ENCODE measurements at regions not wholly inside any gene's neighbourhood (a gene's known extent, or its start where the extent isn't known, plus 50 kb on each side); places are given as distances from the start of the nearest gene placed in this dataset.

DNA sequence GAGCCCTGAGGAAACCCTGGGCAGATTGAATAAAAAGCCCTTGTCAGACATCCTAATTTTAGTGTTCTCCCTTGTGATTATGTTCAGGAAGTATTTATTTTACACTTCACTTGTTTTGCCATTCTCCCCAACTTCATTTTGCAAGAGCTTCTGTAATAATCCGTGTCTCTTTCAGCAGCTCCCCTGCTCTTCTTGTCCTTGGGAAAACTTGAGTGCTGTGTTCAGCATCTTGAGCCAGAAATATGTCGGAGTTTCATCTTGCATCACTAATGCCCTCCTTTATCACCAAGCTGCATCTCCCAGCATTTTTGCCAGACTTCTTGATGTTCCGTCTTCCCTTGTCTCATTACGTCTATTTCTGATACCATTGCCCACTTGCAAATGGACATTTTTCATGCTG is 486.5 kb upstream of the EEF2KMT start:
- H3K4me2 ChIP-seq (ENCODE audit: control insufficient read depth, extremely low read depth, insufficient read depth, low read depth, low read length) = no peak overlapping the region

DNA sequence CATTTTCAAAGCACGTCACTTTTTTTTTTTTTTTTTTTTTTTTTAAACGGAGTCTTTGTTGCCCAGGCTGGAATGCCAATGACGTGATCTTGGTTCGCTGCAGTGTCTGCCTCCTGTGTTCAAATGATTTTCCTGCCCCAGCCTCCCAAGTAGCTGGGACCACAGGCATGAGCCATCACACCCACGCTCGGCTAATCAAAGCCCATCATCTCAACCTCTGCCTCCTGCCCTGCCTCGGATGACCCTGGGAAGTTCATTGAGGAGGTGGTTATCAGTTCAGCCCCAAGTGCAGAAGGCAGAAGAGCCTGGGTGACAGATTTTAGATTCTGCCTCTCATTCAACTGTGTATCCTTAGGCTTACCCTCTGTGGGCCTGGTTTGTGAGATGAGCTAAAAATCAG is 484.9 kb upstream of the EEF2KMT start:
- TF ChIP-seq, protein P1, sequence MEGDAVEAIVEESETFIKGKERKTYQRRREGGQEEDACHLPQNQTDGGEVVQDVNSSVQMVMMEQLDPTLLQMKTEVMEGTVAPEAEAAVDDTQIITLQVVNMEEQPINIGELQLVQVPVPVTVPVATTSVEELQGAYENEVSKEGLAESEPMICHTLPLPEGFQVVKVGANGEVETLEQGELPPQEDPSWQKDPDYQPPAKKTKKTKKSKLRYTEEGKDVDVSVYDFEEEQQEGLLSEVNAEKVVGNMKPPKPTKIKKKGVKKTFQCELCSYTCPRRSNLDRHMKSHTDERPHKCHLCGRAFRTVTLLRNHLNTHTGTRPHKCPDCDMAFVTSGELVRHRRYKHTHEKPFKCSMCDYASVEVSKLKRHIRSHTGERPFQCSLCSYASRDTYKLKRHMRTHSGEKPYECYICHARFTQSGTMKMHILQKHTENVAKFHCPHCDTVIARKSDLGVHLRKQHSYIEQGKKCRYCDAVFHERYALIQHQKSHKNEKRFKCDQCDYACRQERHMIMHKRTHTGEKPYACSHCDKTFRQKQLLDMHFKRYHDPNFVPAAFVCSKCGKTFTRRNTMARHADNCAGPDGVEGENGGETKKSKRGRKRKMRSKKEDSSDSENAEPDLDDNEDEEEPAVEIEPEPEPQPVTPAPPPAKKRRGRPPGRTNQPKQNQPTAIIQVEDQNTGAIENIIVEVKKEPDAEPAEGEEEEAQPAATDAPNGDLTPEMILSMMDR (optimal IDR thresholded peaks at IDR 0.05 in 1 of 3, IDR thresholded peaks at IDR 0.05 in 1 of 3, conservative IDR thresholded peaks at IDR 0.05 in 1 of 3; ENCODE audit: extremely low read depth in 1 of 3, insufficient read depth in 2 of 3, low read length in 3 of 3) = no peak
- TF ChIP-seq EZH2 (IDR thresholded peaks at IDR 0.05; ENCODE audit: low read length) = no peak
- H3K36me3 ChIP-seq (ENCODE audit: control insufficient read depth in 2 of 2, extremely low read depth in 1 of 2, insufficient read depth in 2 of 2, low read length in 2 of 2) = no peaks in the 10 kb centered on the region

More for the DNA sequence above, 486.5 kb upstream of the EEF2KMT start:
- H3K36me3 ChIP-seq (ENCODE audit: control insufficient read depth in 2 of 2, extremely low read depth in 1 of 2, insufficient read depth in 2 of 2, low read length in 2 of 2) = no peaks in the 10 kb centered on the region
- no peaks in the 10 kb centered on the region for H3K4me1 ChIP-seq (ENCODE audit: control insufficient read depth, extremely low read depth, insufficient read depth, low read length)
- H4K20me1 ChIP-seq (ENCODE audit: control insufficient read depth, extremely low read depth, insufficient read depth, low read length) = no peaks in the 10 kb centered on the region
- no peak for DNase-seq (ENCODE audit: low read depth, low spot score)
- H3K27ac ChIP-seq (ENCODE audit: control insufficient read depth, insufficient read depth, low read length) = no peak overlapping the region
- H3K9me1 ChIP-seq (ENCODE audit: control insufficient read depth, extremely low read depth, insufficient read depth, low read length) = no peaks in the 10 kb centered on the region
- dilution Hi-C loops (cut with MboI; ENCODE audit: extremely low pct_ligation_motif_present, low sequenced_read_pairs) = no loop called here
- TF ChIP-seq, protein P1 (optimal IDR thresholded peaks at IDR 0.05 in 1 of 3, IDR thresholded peaks at IDR 0.05 in 1 of 3, conservative IDR thresholded peaks at IDR 0.05 in 1 of 3; ENCODE audit: extremely low read depth in 1 of 3, insufficient read depth in 2 of 3, low read length in 3 of 3) = no peak
- TF ChIP-seq EZH2 (IDR thresholded peaks at IDR 0.05; ENCODE audit: low read length) = no peak
- H3K4me3 ChIP-seq (ENCODE audit: control insufficient read depth in 2 of 3, extremely low read depth in 1 of 3, insufficient read depth in 2 of 3, low read depth in 1 of 3, low read length in 3 of 3) = no peak overlapping the region
- no peak for FAIRE-seq
- peaks cover 5% of the 10 kb centered on the region for H3K9me3 ChIP-seq (ENCODE audit: control insufficient read depth, low read depth, low read length)
- no peaks in the 10 kb centered on the region for H3K27me3 ChIP-seq (ENCODE audit: control insufficient read depth, extremely low read depth, insufficient read depth, low read length)
- H3K9ac ChIP-seq (ENCODE audit: control insufficient read depth, extremely low read depth, insufficient read depth, low read length) = no peak overlapping the region
- H2AFZ ChIP-seq (ENCODE audit: control insufficient read depth, low read length) = no peak overlapping the region
- H3K79me2 ChIP-seq (ENCODE audit: control insufficient read depth, insufficient read depth, low read length) = no peaks in the 10 kb centered on the region

More for the DNA sequence above, 484.9 kb upstream of the EEF2KMT start:
- H3K4me3 ChIP-seq (ENCODE audit: control insufficient read depth in 2 of 3, extremely low read depth in 1 of 3, insufficient read depth in 2 of 3, low read depth in 1 of 3, low read length in 3 of 3) = no peak overlapping the region
- no peak overlapping the region for H3K27ac ChIP-seq (ENCODE audit: control insufficient read depth, insufficient read depth, low read length)
- DNase-seq (ENCODE audit: low read depth, low spot score) = no peak
- no peaks in the 10 kb centered on the region for H3K79me2 ChIP-seq (ENCODE audit: control insufficient read depth, insufficient read depth, low read length)
- H3K9ac ChIP-seq (ENCODE audit: control insufficient read depth, extremely low read depth, insufficient read depth, low read length) = no peak overlapping the region
- no peaks in the 10 kb centered on the region for H3K4me1 ChIP-seq (ENCODE audit: control insufficient read depth, extremely low read depth, insufficient read depth, low read length)
- H3K27me3 ChIP-seq (ENCODE audit: control insufficient read depth, extremely low read depth, insufficient read depth, low read length) = no peaks in the 10 kb centered on the region
- peaks cover 5% of the 10 kb centered on the region for H3K9me3 ChIP-seq (ENCODE audit: control insufficient read depth, low read depth, low read length)
- H2AFZ ChIP-seq (ENCODE audit: control insufficient read depth, low read length) = no peak overlapping the region
- FAIRE-seq = no peak
- H3K9me1 ChIP-seq (ENCODE audit: control insufficient read depth, extremely low read depth, insufficient read depth, low read length) = no peaks in the 10 kb centered on the region
- no peak overlapping the region for H3K4me2 ChIP-seq (ENCODE audit: control insufficient read depth, extremely low read depth, insufficient read depth, low read depth, low read length)
- no peaks in the 10 kb centered on the region for H4K20me1 ChIP-seq (ENCODE audit: control insufficient read depth, extremely low read depth, insufficient read depth, low read length)
- dilution Hi-C loops (cut with MboI; ENCODE audit: extremely low pct_ligation_motif_present, low sequenced_read_pairs) = no loop called here

All from keratinocyte (primary cell).